Epithelial cell of prostate (primary cell): ENCODE measurements at regions not wholly inside any gene's neighbourhood (a gene's known extent, or its start where the extent isn't known, plus 50 kb on each side); places are given as distances from the start of the nearest gene placed in this dataset.

Source experiments
- DNase-seq: peaks from one replicate; pipeline ENCODE4 v3.0.0-alpha.2; 2011; ENCODE audit warnings: low read depth, low spot score
- H3K27ac ChIP-seq: fragments of 450-650 bp; 2 replicates; pipeline ENCODE4 v1.5.1; 2017; ENCODE audit warnings: mild to moderate bottlenecking

DNA sequence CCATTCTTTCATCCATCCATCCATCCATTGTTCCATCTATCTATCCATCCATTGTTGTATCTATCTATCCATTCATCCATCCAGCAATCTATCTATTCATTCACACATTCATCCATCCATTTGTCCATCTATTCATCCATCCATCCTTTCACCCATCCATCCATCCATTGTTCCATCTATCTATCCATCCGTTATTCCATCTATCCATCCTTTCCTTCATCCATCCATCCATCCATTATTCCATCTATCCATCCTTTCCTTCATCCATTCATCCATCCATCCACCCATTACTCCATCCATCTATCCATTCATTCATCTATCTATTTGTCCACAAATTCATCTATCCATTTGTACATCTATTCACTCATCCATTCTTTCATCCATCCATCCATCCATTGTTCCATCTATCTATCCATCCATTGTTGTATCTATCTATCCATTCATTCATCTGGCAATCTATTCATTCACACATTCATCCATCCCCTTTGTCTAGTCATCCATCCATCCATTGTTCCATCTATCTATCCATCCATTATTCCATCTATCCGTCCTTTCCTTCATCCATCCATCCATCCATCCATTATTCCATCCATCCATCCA lies 65.9 kb upstream of the ANO1 start:
- no peak overlapping the region for H3K27ac ChIP-seq
- DNase-seq = no peak

DNA sequence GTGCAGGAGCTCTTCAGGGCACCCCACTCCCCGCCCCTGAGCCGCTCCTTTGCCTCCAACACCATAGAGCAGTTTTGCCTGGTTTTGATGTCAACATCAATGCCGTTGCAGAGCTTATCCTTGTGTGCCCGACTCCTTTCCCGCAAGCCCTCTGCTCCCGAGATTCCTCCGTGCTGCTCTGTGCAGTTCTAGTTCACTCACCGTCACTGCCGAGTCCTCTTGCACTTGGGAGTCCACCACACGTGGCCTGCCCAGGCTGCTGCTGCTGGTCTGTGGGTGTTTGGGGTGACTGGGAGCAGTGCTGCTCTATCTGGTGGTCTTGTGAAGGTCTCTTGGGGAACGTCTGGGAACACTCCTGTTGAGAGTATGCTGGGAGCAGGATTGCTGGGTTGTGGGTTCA lies 63.8 kb upstream of the ANO1 start:
- DNase-seq = no peak
- no peak overlapping the region for H3K27ac ChIP-seq

DNA sequence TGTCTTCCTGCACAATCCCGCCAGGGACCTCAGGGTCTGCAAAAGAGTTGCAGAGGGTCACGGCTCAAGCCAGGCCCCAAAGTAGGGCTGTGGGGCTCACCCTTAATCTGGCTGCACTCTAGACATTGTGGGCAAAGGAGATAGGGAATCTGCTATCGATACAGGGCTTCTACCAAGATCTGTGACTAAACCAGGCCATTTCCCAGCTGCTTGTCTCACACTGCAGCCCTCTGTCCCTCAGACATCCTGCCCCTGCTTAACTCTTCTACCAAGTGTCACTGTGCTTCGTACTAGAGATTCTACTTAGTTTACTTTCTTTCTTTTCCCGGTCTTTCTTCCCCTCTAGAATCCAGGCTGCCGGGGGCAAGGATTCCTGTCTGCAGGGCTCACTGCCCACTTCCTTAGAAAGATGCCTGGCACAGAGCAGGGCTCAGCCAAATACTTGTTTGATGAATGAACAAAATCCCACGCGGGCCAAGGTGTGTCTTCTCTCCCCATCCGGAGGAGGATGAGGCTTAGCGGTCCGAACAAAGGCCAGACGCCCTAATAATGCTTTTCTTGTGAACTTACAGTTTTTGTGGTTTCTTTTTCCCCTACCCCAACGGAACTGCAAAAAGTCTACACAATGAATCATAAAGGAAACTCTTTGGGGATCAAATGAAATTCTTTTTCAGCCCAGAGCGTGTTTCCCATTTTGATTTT lies 61.3 kb upstream of the ANO1 start:
- peak overlapping the region; percentile 80 for H3K27ac ChIP-seq
- DNase-seq = peak; percentile 29

DNA sequence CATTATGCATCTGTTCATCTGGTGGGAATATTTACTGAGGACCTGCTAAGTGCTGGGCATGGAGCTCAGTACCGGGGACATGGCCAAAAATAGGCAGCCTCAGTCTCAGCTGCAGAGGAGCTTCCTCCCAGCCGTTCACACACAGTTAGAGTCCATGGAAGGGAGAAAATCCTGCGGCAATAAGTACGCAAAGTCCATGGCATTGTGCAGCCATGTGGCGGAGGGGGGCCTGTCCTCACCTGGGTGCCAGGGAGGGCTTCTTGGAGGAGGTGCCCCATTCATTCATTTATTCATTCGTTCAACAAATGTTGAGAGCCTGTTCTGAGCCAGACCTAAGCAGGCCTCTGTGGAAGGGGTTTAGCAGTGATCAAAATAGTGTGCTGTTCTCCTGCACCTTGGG lies 59.3 kb upstream of the ANO1 start:
- DNase-seq = no peak
- no peak overlapping the region for H3K27ac ChIP-seq

DNA sequence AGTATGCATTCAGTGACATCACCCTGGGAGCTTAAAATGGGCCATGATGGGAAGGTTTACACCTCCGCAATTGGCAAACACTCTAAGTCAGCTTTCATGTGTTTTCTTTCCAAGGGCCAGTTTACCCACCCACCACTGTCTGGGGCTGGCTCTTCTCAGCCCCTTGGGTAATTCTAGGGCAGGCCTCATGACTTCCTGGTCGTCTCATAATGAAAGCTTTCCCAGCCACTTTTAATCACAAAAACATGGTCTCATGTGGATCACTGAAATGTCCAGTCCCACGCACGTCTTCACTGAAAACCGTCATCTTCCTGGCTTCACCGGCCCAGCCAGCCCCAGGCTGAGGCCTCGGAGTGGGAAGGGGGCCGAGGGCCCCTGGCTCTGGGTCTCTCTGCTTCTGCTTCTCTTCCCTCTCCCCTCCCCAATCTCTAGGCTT lies 58.5 kb upstream of the ANO1 start:
- no peak for DNase-seq

DNA sequence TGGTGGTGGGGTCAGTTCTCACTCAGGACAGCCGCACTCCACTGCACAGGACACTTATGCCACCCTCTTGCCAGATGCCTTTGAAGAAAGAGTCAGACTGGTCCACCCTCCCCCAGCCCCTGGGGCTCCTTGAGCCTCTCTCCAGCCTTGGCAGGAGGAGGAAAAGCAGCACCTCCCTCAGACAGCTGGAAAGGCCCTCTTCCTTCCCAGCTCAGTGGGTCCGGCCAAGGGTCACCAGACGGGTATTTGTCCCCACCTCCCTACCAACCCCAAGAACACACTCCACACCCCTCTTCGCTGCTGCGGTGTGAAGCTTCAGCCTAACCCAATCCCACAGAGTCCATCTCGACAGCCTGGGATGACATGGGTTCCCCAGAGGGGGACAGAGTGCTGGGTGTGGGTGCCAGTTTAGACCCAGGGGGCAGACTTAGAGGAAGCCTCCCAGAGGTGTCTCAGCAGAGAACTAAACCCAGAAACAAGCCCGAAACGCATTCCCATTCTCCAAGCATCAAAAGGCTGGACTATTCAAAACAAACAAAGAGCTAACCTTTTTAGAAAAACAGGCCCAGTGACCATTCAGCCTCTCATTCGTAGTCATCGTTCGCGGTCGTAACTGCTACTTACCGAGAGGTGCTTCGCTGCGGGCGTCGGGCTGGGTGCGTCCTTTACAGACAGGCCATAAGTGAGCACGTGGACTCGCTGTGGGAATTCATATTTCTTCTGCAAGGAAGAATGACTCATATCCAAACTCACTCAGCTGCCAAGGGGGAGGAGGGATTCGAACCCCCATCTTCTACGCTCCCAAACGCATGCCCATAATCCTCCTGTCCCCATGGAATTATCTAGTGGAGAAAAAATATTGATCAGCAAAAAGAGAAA lies 57.5 kb upstream of the ANO1 start:
- DNase-seq = no peak

More for the DNA sequence above, 58.5 kb upstream of the ANO1 start:
- H3K27ac ChIP-seq = no peak overlapping the region

DNA sequence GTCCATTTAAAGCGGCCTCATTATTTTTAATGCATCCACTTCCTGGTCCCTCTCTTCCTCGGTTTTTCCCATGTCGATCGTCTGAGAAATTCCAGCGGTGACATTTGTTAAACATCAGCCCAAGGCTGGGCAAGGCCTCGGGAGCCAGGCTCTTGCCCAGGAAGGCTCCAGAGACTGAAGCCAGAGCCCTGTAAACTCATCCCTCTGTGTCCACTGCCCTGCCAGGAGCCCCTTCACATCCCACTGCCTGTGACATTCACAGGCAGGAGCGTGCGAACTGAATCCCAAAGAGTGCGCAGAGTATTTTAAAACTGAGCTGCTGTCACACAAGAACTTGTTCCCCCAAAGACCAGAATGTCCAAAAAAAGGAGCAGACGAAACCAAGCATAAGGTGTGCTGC lies 56.5 kb upstream of the ANO1 start:
- no peak for DNase-seq
- no peak overlapping the region for H3K27ac ChIP-seq

More for the DNA sequence above, 57.5 kb upstream of the ANO1 start:
- H3K27ac ChIP-seq = no peak overlapping the region

DNA sequence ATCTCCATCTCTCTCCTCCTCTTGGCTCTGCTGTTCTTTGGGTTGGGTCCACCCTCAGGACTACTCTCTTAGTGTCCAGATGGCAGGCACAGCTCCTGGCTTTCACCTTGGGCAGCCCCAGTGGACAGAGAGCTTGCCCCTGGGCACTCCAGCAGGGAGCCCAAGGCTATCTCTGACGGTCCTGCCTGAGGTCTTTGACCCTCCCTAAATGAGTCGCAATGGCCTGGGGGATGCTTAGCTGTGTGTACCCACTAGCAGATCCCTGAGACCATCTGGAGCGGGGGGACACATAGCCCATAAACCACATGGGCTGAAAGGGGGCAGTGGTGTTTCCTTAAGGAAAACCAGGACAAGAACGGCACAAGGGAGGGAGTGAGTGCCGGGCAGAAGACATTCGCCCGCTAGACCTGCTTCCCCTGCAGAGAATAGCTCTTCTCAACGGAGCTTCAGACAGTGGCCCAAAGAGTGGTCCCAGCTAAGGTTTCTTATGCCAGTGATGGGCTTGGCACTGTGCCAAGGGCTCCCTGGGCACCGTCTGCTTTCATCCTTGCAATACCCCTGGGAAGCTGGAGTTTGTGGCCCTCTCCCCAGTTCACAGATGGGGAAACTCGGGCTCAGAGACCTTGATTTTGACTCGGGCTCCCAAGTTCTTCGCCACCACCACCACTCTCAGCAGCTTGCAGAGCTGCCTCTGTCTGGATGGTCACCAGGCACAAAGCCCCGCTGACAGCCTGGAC lies 53.9 kb upstream of the ANO1 start:
- DNase-seq = no peak
- no peak overlapping the region for H3K27ac ChIP-seq

DNA sequence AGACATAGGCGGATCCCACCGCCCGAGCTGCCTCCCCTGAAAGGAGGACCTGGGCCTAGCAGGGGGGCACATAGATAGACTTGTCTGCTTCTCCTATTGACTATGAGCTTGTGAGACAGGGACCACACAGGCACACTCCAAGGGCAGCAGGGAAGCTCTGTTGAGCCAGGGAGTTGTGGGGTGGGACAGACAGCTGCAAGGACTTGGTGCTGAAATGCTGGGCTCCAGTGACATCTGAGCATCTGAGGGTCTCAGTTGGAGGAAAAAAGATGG lies 53.4 kb upstream of the ANO1 start:
- no peak overlapping the region for H3K27ac ChIP-seq
- no peak for DNase-seq

DNA sequence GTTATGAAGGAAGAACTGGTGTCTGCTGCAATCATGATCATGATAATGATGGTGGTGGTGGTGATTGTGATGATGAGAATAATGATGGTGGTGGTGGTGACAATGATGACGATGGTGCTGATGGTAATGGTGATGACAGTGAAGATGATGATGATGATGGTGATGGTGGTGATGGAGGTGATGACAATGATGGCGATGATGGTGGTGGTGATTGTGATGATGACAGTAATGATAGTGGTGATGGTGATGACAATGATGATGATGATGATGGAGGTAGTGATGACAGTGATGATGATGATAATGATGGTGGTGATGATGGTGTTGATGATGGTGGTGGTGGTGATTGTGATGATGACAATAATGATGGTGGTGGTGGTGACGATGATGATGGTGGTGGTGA lies 52.8 kb upstream of the ANO1 start:
- DNase-seq = no peak
- H3K27ac ChIP-seq = no peak overlapping the region

DNA sequence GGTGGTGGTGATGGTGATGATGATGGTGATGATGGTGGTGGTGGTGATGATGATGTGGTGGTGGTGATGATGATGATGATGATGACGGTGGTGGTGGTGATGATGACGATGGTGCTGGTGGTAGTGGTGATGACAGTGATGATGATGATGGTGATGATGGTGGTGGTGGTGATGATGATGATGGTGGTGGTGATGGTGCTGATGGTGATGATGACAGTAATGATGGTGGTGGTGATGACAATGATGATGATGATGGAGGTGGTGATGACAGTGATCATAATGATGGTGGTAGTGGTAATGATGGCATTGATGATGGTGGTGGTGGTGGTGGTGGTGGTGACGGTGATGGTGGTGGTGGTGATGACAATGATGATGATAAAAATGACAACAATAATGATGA lies 52.1 kb upstream of the ANO1 start:
- no peak for DNase-seq
- H3K27ac ChIP-seq = no peak overlapping the region

DNA sequence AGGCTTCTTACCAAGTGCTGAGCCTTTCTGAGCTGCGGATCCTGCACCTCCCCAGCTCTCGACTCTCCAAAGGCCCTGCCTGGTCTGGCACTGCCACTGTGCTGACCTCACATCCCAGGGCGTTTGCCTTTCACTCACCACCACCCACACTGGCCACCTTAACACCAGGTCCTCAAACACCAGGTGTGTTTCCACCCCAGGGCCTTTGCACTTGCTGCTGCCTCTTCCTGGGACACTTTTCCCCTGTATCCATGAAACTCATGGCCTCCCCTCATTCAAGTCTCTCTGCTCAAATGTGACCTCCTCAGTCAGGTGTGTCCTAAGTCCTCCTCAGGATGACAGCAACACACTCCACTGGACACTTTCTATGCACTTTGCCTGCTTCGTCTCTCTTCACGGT lies 51.4 kb upstream of the ANO1 start:
- no peak for DNase-seq

DNA sequence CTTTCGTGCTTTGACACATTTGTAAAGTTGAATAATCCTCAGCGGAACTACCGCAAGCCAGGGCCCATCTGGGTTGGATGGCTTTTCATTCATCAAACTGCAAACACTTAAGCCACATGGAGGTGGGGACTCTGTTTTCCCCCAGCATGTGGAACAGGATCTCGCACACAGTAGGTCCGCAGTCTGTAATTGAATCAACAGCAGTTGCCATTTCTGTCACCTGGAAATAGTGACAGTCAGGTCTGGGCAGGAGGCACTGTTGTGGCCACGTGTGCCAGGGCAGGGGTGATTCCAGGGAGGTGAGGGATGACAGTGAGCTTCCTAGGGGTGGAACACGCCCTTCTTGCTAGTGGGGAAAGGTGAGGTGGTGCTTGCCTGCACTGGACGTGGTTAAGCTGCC lies 50.7 kb upstream of the ANO1 start:
- no peak for DNase-seq

More for the DNA sequence above, 51.4 kb upstream of the ANO1 start:
- H3K27ac ChIP-seq = no peak overlapping the region

DNA sequence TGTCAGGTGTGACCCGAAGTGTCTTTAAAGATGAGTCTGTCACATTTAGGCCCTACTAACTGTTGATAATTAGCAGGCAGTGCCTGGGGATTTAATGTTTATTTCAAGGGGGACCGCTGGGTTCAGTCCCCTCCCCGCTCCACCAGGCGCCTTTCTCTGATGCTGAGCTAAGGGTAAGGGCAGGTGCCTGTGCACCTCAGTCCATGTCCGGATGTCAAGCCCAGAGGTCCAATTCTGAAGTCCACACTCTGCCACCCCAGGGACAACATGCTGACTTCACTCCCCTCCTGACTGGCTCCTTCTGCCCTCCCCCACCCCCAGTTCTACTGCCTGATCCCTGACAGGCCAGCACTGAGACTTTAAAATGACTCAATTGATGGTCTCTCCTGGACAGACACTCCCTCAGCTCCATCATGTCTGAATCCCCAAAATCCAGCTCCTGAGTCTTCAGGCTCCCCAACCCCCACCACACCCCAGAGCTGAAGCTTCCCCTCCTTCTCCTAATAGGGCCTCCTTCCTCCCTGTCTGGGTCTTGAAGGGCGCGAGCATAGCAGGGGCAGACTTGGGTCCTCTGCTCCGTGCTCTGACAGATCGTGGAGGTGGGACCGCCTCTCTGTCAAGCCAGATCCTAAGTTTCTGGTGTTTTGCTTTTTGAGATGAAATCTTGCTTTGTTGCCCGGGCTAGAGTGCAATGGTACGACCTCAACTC lies 49.8 kb upstream of the ANO1 start:
- no peak overlapping the region for H3K27ac ChIP-seq
- no peak for DNase-seq

More for the DNA sequence above, 50.7 kb upstream of the ANO1 start:
- no peak overlapping the region for H3K27ac ChIP-seq
